HG03139 (cell line): ENCODE measurements at regions not wholly inside any gene's neighbourhood (a gene's known extent, or its start where the extent isn't known, plus 50 kb on each side); places are given as distances from the start of the nearest gene placed in this dataset.

Experiments used
- ATAC-seq: cut with Tn5 transposase; IDR thresholded peaks from one replicate; pipeline ENCODE4 v1.9.1; 2021; ENCODE audit not compliant: unreplicated experiment

- ATAC-seq: no peak
Measured at GRCh38 chr6:54009052-54009654, 102.1 kb upstream of the MLIP start.

GRCh38 chr6:54010340-54011276 is 100.6 kb upstream of the MLIP start:
- ATAC-seq: no peak

GRCh38 chr6:54011277-54011648 is 100.0 kb upstream of the MLIP start:
- no peak for ATAC-seq

- no peak for ATAC-seq
Measured at GRCh38 chr6:54013966-54014365, 97.3 kb upstream of the MLIP start.

- ATAC-seq: no peak
Measured at GRCh38 chr6:54014440-54014839, 96.8 kb upstream of the MLIP start.

- ATAC-seq: no peak
Measured at GRCh38 chr6:54017877-54018276, 93.4 kb upstream of the MLIP start.

- no peak for ATAC-seq
Measured at GRCh38 chr6:54018722-54019121, 92.5 kb upstream of the MLIP start.

- ATAC-seq: no peak
Measured at GRCh38 chr6:54019860-54020259, 91.4 kb upstream of the MLIP start.

GRCh38 chr6:54020334-54020733 is 90.9 kb upstream of the MLIP start:
- no peak for ATAC-seq

- ATAC-seq: no peak
Measured at GRCh38 chr6:54026652-54027400, 84.4 kb upstream of the MLIP start.

GRCh38 chr6:54028170-54028569 is 83.1 kb upstream of the MLIP start:
- ATAC-seq: no peak

- no peak for ATAC-seq
Measured at GRCh38 chr6:54029187-54029586, 82.1 kb upstream of the MLIP start.

- ATAC-seq: no peak
Measured at GRCh38 chr6:54031169-54031568, 80.1 kb upstream of the MLIP start.

GRCh38 chr6:54037277-54037779 is 73.9 kb upstream of the MLIP start:
- no peak for ATAC-seq

- ATAC-seq: no peak
Measured at GRCh38 chr6:54040545-54040944, 70.7 kb upstream of the MLIP start.

- no peak for ATAC-seq
Measured at GRCh38 chr6:54041239-54041638, 70.0 kb upstream of the MLIP start.

GRCh38 chr6:54043360-54043759 is 67.9 kb upstream of the MLIP start:
- no peak for ATAC-seq

GRCh38 chr6:54044059-54044458 is 67.2 kb upstream of the MLIP start:
- no peak for ATAC-seq

GRCh38 chr6:54048782-54049181 is 62.5 kb upstream of the MLIP start:
- ATAC-seq: no peak

GRCh38 chr6:54050750-54051149 is 60.5 kb upstream of the MLIP start:
- ATAC-seq: no peak

GRCh38 chr6:54053881-54054391 is 57.3 kb upstream of the MLIP start:
- no peak for ATAC-seq
